ENCODE measurements at regions not wholly inside any gene's neighbourhood (a gene's known extent, or its start where the extent isn't known, plus 50 kb on each side); places are given as distances from the start of the nearest gene placed in this dataset.

- Histone ChIP-seq H3K4me3 (replicated peaks; ENCODE audit: insufficient read depth, low read length) (no peak overlapping the region), H3K27ac (replicated peaks) (no peak overlapping the region), H3K27me3 (ENCODE audit: insufficient read depth, poor library complexity, severe bottlenecking) (no peaks in the 10 kb centered on the region)
- TF ChIP-seq, protein P1, sequence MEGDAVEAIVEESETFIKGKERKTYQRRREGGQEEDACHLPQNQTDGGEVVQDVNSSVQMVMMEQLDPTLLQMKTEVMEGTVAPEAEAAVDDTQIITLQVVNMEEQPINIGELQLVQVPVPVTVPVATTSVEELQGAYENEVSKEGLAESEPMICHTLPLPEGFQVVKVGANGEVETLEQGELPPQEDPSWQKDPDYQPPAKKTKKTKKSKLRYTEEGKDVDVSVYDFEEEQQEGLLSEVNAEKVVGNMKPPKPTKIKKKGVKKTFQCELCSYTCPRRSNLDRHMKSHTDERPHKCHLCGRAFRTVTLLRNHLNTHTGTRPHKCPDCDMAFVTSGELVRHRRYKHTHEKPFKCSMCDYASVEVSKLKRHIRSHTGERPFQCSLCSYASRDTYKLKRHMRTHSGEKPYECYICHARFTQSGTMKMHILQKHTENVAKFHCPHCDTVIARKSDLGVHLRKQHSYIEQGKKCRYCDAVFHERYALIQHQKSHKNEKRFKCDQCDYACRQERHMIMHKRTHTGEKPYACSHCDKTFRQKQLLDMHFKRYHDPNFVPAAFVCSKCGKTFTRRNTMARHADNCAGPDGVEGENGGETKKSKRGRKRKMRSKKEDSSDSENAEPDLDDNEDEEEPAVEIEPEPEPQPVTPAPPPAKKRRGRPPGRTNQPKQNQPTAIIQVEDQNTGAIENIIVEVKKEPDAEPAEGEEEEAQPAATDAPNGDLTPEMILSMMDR (IDR thresholded peaks at IDR 0.05; ENCODE audit: insufficient read depth, low read length): no peak
- TF ChIP-seq GABPA (IDR thresholded peaks at IDR 0.05; ENCODE audit: low read depth): no peak
- DNase-seq (ENCODE audit: low read depth in 1 of 2, low spot score in 1 of 2): no peak
Observed at GRCh38 chr3:35320646-35321407, 318.5 kb upstream of the ARPP21 start.

DNA sequence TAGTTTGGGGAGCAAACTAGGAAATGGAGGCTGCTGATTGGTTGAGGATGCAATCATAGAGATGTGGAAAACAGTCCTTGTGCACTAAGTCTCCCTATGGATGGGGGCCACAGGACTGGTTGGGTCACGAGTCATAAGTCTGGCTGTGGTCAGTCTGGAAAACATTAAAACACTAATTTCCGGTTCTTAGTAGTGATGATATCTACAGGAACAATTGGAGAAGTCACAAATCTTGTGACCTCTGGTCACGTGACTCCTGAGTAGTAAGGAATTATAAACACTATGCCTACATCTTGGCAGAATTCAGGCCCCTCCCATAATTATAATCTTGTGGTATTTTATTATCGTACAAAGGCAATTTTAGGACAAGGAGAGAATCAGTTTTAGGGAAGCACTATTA is 317.3 kb upstream of the ARPP21 start:
- Histone ChIP-seq H3K4me3 (replicated peaks; ENCODE audit: insufficient read depth, low read length) (no peak overlapping the region), H3K27ac (replicated peaks) (no peak overlapping the region), H3K27me3 (ENCODE audit: insufficient read depth, poor library complexity, severe bottlenecking) (no peaks in the 10 kb centered on the region)
- DNase-seq (ENCODE audit: low read depth in 1 of 2, low spot score in 1 of 2): no peak
- TF ChIP-seq, protein P1 (IDR thresholded peaks at IDR 0.05; ENCODE audit: insufficient read depth, low read length): no peak
- TF ChIP-seq GABPA (IDR thresholded peaks at IDR 0.05; ENCODE audit: low read depth) (no peak), SPI1 (IDR thresholded peaks at IDR 0.05; ENCODE audit: borderline replicate concordance, low read depth) (no peak), REST (IDR thresholded peaks at IDR 0.05; ENCODE audit: insufficient replicate concordance, low read depth) (no peak), POLR2AphosphoS5 (IDR thresholded peaks at IDR 0.05; ENCODE audit: low read depth) (no peak)

DNA sequence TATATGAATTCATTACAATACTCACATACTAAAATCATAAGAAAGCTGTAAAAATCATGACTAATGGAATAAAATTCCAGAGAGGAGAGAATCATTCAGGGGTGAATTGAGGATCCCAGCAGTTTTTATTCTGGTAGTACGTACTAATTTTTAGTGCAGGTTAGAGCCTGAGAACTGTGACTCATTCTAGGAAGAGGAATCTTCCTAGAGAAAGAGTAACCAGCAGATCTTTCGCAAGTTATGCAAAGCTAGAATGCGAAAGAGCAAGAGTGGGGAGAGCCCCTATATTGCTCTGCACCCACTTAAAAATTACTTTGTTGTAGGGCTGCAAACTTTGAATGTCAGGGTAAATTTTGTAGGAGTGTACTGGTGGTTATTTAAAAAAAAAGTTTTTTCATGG is 303.6 kb upstream of the ARPP21 start:
- no peak for TF ChIP-seq POLR2AphosphoS5 (IDR thresholded peaks at IDR 0.05; ENCODE audit: low read depth)
- TF ChIP-seq GABPA (IDR thresholded peaks at IDR 0.05; ENCODE audit: low read depth): no peak
- TF ChIP-seq, protein P1 (IDR thresholded peaks at IDR 0.05; ENCODE audit: insufficient read depth, low read length): no peak
- TF ChIP-seq SPI1 (IDR thresholded peaks at IDR 0.05; ENCODE audit: borderline replicate concordance, low read depth): no peak
- no peak for TF ChIP-seq REST (IDR thresholded peaks at IDR 0.05; ENCODE audit: insufficient replicate concordance, low read depth)
- peak in 1 of 2 experiments; percentile 6 for DNase-seq (ENCODE audit: low read depth in 1 of 2, low spot score in 1 of 2)
- H3K4me3 ChIP-seq (replicated peaks; ENCODE audit: insufficient read depth, low read length): no peak overlapping the region
- H3K27me3 ChIP-seq (ENCODE audit: insufficient read depth, poor library complexity, severe bottlenecking): no peaks in the 10 kb centered on the region
- peak overlapping the region; percentile 41 for H3K27ac ChIP-seq (replicated peaks)

DNA sequence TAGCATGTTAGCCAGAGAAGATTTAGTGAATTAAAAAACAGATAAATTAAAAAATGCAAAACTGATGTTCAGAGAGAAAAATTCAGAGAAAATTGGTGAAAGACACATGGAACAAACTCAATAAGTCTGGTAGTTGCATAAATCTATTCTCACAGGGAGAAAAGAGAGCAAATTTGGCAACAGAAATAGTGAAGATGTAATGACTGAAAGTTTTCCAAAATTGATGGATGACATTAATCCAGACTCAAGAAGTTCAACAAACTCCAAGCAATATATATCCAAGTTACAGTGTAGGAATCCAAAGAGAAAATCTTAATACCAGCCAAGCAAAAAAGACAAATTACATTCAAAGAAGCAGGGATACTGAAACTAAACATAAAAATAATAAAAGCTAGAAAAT is 302.7 kb upstream of the ARPP21 start:
- TF ChIP-seq GABPA (IDR thresholded peaks at IDR 0.05; ENCODE audit: low read depth) (no peak), SPI1 (IDR thresholded peaks at IDR 0.05; ENCODE audit: borderline replicate concordance, low read depth) (no peak), REST (IDR thresholded peaks at IDR 0.05; ENCODE audit: insufficient replicate concordance, low read depth) (no peak), POLR2AphosphoS5 (IDR thresholded peaks at IDR 0.05; ENCODE audit: low read depth) (no peak)
- TF ChIP-seq, protein P1 (IDR thresholded peaks at IDR 0.05; ENCODE audit: insufficient read depth, low read length): no peak
- DNase-seq (ENCODE audit: low read depth in 1 of 2, low spot score in 1 of 2): no peak
- Histone ChIP-seq H3K27me3 (ENCODE audit: insufficient read depth, poor library complexity, severe bottlenecking) (no peaks in the 10 kb centered on the region), H3K27ac (replicated peaks) (no peak overlapping the region; the same call in 1 of the 2 replicates), H3K4me3 (replicated peaks; ENCODE audit: insufficient read depth, low read length) (no peak overlapping the region)

Data from HL-60 (cell line).